GM21381 (cell line): ENCODE measurements at regions not wholly inside any gene's neighbourhood (a gene's known extent, or its start where the extent isn't known, plus 50 kb on each side); places are given as distances from the start of the nearest gene placed in this dataset.

Source experiments
- ATAC-seq: cut with Tn5 transposase; IDR thresholded peaks from one replicate; pipeline ENCODE4 v1.9.1; 2021; ENCODE audit warnings: mild to moderate bottlenecking, moderate library complexity; ENCODE audit not compliant: unreplicated experiment

- ATAC-seq = no peak
Observed at GRCh38 chr11:27195837-27196202, 155.2 kb downstream of the BBOX1 start.

- no peak for ATAC-seq
Observed at GRCh38 chr11:27194976-27195375, 154.4 kb downstream of the BBOX1 start.

GRCh38 chr11:27193434-27194225 lies 153.0 kb downstream of the BBOX1 start:
- ATAC-seq = no peak

- no peak for ATAC-seq
Observed at GRCh38 chr11:27192184-27192583, 151.6 kb downstream of the BBOX1 start.

GRCh38 chr11:27191639-27192038 lies 151.0 kb downstream of the BBOX1 start:
- no peak for ATAC-seq

- no peak for ATAC-seq
Observed at GRCh38 chr11:27188696-27189095, 148.1 kb downstream of the BBOX1 start.

- ATAC-seq = no peak
Observed at GRCh38 chr11:27187848-27188621, 147.4 kb downstream of the BBOX1 start.

GRCh38 chr11:27187075-27187847 lies 146.6 kb downstream of the BBOX1 start:
- no peak for ATAC-seq

GRCh38 chr11:27186580-27186979 lies 146.0 kb downstream of the BBOX1 start:
- no peak for ATAC-seq

- no peak for ATAC-seq
Observed at GRCh38 chr11:27184458-27185312, 144.1 kb downstream of the BBOX1 start.

GRCh38 chr11:27183672-27184457 lies 143.2 kb downstream of the BBOX1 start:
- ATAC-seq = no peak

GRCh38 chr11:27179334-27179733 lies 138.7 kb downstream of the BBOX1 start:
- no peak for ATAC-seq

- no peak for ATAC-seq
Observed at GRCh38 chr11:27178859-27179258, 138.2 kb downstream of the BBOX1 start.
